HG03342 (cell line): ENCODE measurements at regions not wholly inside any gene's neighbourhood (a gene's known extent, or its start where the extent isn't known, plus 50 kb on each side); places are given as distances from the start of the nearest gene placed in this dataset.

Experiments
- ATAC-seq: cut with Tn5 transposase; IDR thresholded peaks from one replicate; pipeline ENCODE4 v1.9.1; 2021; ENCODE audit warnings: mild to moderate bottlenecking, moderate library complexity; ENCODE audit not compliant: unreplicated experiment

DNA sequence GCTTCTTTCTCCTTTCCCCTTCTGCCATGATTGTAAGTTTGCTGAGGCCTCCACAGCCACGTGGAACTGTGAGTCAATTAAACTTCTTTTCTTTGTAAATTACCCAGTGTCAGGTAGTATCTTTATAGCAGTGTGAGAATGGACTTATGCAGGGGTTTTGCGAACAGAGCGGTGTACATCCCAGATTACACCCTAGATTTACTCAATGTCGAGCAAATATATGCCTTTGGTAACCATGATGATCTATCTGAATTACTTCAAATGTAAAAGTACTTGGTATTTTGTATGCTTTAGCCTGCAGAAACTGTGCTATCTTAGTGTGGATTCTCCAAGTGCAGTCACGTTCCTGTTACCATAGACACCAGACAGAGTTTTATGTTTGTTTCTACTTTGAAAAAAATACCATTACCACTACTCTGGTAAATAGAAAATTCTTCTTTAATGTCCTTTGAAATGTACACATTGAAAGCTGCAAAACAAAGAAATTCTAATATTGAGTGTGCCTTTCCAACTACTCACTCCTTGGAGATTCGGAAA, 510.4 kb upstream of the ARGLU1 start:
- ATAC-seq: no peak

GRCh38 chr13:107076801-107077200, 508.9 kb upstream of the ARGLU1 start:
- ATAC-seq: no peak

DNA sequence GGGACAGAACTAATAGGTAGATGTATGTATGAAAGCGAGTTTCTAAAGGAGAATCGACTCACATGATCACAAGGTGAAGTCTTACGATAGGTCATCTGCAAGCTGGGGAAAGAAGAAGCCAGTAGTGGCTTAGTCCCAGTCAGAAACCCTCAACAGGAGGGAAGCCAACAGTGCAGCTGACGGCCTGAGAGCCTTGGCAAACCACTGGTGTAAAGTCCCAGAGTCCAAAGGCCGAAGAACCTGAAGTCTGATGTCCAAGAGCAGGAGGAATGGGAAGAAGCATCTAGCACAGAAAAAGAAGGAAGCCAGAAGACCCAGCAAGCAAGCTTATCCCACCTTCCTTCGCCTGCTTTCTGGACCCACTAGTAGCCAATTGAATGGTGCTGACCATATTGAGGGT, 507.6 kb upstream of the ARGLU1 start:
- ATAC-seq: no peak

- ATAC-seq: no peak
Measured at GRCh38 chr13:107070792-107071191, 502.9 kb upstream of the ARGLU1 start.

- no peak for ATAC-seq
Measured at GRCh38 chr13:107069108-107069776, 501.3 kb upstream of the ARGLU1 start.

DNA sequence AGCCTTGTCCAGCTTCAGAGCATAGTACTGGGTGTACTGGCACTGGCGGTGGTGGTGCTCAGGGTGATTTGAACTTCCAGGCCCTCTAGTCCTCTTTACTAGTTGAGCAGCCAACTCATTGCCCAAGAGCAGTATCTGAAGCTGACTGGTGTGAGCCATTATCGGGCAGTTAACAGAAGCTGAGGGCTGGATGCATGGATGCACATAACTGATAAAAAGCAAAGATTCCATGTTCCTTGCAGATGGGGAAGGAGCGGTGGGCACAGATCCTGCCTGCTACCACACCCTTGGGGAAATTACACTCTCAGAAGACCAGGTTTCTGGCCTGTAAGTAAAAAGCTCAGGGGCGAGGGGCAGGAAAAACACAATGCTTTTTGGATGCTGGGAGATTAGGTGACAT, 499.4 kb upstream of the ARGLU1 start:
- ATAC-seq: no peak

DNA sequence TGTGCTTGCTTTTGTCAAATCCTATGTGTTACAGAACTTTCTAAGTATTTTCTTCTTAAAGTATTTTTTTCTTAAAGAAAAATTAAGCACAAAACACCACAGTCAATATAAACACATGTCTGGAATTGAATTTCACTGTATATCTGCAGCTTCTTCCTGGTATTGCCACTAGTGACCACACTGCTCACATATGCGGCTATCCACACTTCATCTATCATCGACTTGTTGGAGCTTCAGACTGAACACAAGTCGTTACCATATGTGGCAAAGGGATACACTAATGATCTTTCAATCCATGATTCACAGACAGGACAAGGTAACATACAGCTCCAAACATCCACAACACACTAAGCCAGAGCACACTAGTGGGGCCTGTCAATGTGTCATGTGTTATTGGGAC, 498.4 kb upstream of the ARGLU1 start:
- ATAC-seq: no peak

- ATAC-seq: no peak
Measured at GRCh38 chr13:107065036-107065435, 497.1 kb upstream of the ARGLU1 start.

DNA sequence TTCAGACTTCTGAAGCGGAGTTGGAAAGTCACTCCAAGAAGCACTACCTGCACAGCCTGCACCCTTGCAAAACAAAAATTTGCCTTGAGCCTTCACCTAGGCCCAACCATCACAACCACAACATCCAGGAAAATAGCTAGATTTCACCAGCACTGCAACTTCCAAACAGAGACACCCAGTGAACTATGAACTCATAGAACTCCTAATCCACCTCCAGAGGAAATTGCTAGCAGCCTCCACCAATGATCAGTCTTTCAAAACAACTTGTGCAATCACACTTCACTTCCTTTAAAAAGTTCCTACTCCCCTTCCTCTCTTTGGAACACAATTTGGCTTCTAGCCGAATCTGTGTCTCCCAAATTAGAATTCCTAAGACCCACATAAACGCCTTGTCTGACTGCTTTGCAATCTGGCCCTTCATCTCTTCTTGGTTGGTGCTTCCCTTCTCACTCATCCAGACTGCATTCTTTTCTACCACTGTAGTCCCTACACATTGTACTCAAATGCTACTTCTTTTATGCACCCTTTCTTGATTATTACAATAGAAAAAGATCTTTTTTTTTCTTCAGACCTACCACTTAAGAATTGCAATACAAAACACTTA, 489.2 kb upstream of the ARGLU1 start:
- ATAC-seq: no peak

- ATAC-seq: no peak
Measured at GRCh38 chr13:107043021-107043956, 475.4 kb upstream of the ARGLU1 start.

- ATAC-seq: no peak
Measured at GRCh38 chr13:107035778-107036177, 467.8 kb upstream of the ARGLU1 start.

DNA sequence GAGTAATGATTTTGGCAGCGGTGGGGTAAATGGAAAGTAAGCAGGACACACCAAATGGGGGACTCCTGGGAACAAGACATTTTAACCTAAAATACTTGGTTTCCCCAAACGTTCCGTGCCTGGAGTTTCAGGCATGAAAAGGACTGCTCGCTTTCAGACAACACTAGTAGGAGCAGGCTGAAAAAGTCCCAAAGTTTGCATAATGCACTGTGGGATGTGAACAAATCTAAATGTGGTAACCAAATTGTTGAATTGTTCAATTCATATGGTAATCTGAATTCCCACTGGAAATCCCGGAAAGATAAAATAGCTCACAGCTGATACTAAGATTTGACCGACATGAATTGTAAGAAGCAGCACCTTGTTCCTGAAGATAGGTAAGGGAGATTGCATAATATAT, 467.2 kb upstream of the ARGLU1 start:
- ATAC-seq: no peak

GRCh38 chr13:107034236-107034872, 466.4 kb upstream of the ARGLU1 start:
- ATAC-seq: no peak

- no peak for ATAC-seq
Measured at GRCh38 chr13:107031716-107032115, 463.8 kb upstream of the ARGLU1 start.

DNA sequence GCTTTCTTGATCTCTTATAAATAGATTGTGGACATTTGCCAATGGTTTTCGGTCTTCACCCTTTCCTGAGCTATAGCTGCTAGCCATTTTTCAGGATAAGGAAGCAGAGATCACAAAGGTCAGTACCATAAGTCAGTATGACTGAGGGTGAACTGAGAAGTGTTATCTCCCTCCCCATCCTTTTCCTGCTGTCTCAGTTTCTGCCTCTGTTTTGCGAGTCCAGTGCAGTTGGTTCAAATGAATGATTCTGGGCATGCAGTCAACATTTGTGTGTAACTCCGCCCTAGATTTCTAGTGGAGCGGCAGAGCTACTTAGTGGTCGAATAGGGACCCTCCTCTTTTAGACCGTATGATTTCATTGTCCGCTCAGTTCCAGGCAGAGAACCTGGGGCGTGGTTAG, 460.8 kb upstream of the ARGLU1 start:
- ATAC-seq: no peak

GRCh38 chr13:107025991-107026390, 458.1 kb upstream of the ARGLU1 start:
- no peak for ATAC-seq

GRCh38 chr13:107023335-107023734, 455.4 kb upstream of the ARGLU1 start:
- no peak for ATAC-seq

- no peak for ATAC-seq
Measured at GRCh38 chr13:107020393-107020792, 452.5 kb upstream of the ARGLU1 start.

DNA sequence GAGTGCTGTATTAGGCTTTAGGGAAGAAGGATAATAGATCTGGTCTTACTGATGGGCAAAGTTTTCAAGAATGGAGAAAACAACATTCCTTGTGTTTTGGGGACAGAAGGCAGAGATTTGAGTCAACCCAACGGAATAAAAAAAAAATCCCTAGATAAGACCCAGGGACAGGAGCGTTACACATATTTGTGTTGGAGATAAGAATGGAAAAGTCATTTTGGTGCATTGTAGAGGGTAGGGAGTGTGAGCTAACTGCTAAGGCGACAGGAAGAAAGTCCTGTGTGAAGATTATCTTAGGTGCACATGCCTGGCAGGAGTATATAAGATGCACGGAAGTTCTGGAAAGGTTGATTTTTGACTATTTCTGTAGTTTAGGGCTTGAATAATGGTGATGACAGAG, 450.3 kb upstream of the ARGLU1 start:
- ATAC-seq: no peak

GRCh38 chr13:107006661-107007060, 438.7 kb upstream of the ARGLU1 start:
- no peak for ATAC-seq

GRCh38 chr13:107005577-107005976, 437.6 kb upstream of the ARGLU1 start:
- ATAC-seq: no peak
